Retinal pigment epithelial cell (primary cell): ENCODE measurements at regions not wholly inside any gene's neighbourhood (a gene's known extent, or its start where the extent isn't known, plus 50 kb on each side); places are given as distances from the start of the nearest gene placed in this dataset.

ENCODE experiments used
- DNase-seq: peaks from one replicate; pipeline ENCODE4 v3.0.0-alpha.2; 2010; ENCODE audit warnings: low read depth
- H3K4me3 ChIP-seq: 2 replicates; pipeline ENCODE4 v1.5.1; 2011; ENCODE audit warnings: mild to moderate bottlenecking, low read length, control low read depth, moderate library complexity
- CTCF ChIP-seq: conservative IDR thresholded peaks from 2 replicates; pipeline ENCODE4 v1.5.1; 2011; ENCODE audit warnings: low read depth, low read length, control low read depth, inconsistent platforms

- DNase-seq, result peak; percentile 55
- no peak for TF ChIP-seq CTCF
- H3K4me3 ChIP-seq, result no peak overlapping the region
Observed at GRCh38 chr1:194167956-194168640, 981.7 kb upstream of the B3GALT2 start.

- TF ChIP-seq CTCF, result no peak
- no peak for DNase-seq
- H3K4me3 ChIP-seq, result no peak overlapping the region
Observed at GRCh38 chr1:194164755-194165154, 978.3 kb upstream of the B3GALT2 start.

- H3K4me3 ChIP-seq, result no peak overlapping the region
- TF ChIP-seq CTCF, result no peak
Observed at GRCh38 chr1:194161591-194161990, 975.2 kb upstream of the B3GALT2 start.

GRCh38 chr1:194159941-194160340, 973.5 kb upstream of the B3GALT2 start:
- DNase-seq, result no peak
- H3K4me3 ChIP-seq, result no peak overlapping the region
- peak; percentile 14 for TF ChIP-seq CTCF

More at GRCh38 chr1:194161591-194161990, 975.2 kb upstream of the B3GALT2 start:
- no peak for DNase-seq

- no peak for DNase-seq
- no peak overlapping the region for H3K4me3 ChIP-seq
- TF ChIP-seq CTCF, result no peak
Observed at GRCh38 chr1:194155962-194156361, 969.5 kb upstream of the B3GALT2 start.

- DNase-seq, result no peak
- H3K4me3 ChIP-seq, result no peak overlapping the region
- no peak for TF ChIP-seq CTCF
Observed at GRCh38 chr1:194151056-194151455, 964.6 kb upstream of the B3GALT2 start.

GRCh38 chr1:194150242-194150641, 963.8 kb upstream of the B3GALT2 start:
- H3K4me3 ChIP-seq, result no peak overlapping the region
- no peak for DNase-seq
- TF ChIP-seq CTCF, result no peak
